Neural progenitor cell (in vitro differentiated cells): ENCODE measurements at regions not wholly inside any gene's neighbourhood (a gene's known extent, or its start where the extent isn't known, plus 50 kb on each side); places are given as distances from the start of the nearest gene placed in this dataset.
A peak's percentile ranks its signal among the peaks of the same experiment; 100 is the strongest.
"Not testable (repeated sequence)": the region's sequence is repeated elsewhere in the genome, so short reads cannot be mapped to it uniquely, and the experiment has no call there.

Experiments used
- DNase-seq: peaks from one replicate; pipeline ENCODE4 v3.0.0-alpha.2; 2016; ENCODE audit warnings: low spot score
- H2AFZ ChIP-seq: fragments of 200-600 bp; sonication (generic); replicated peaks from 2 replicates; pipeline ENCODE4 v1.6.1; 2016; ENCODE audit warnings: antibody characterized with exemption
- H3F3A ChIP-seq: fragments of 200-600 bp; sonication (generic); 2 replicates; pipeline ENCODE4 v1.6.1; 2016; ENCODE audit warnings: antibody characterized with exemption, low read depth
- H3K27ac ChIP-seq: fragments of 200-600 bp; sonication (generic); 2 replicates; pipeline ENCODE4 v1.5.1; 2016; ENCODE audit warnings: mild to moderate bottlenecking
- H3K27me3 ChIP-seq: fragments of 200-600 bp; sonication (generic); 2 replicates; pipeline ENCODE4 v1.6.1; 2016; ENCODE audit warnings: mild to moderate bottlenecking, moderate library complexity
- H3K36me3 ChIP-seq: fragments of 200-600 bp; sonication (generic); 2 replicates; pipeline ENCODE4 v1.5.1; 2016
- H3K4me1 ChIP-seq: fragments of 200-600 bp; sonication (generic); 2 replicates; pipeline ENCODE4 v1.6.1; 2016; ENCODE audit warnings: mixed run types
- H3K4me2 ChIP-seq: fragments of 200-600 bp; sonication (generic); 2 replicates; pipeline ENCODE4 v1.6.1; 2016
- H3K4me3 ChIP-seq: fragments of 200-600 bp; sonication (generic); 2 replicates; pipeline ENCODE4 v1.5.1; 2016
- H3K79me2 ChIP-seq: fragments of 200-600 bp; sonication (generic); 2 replicates; pipeline ENCODE4 v1.6.1; 2016; ENCODE audit warnings: low read depth
- H3K9ac ChIP-seq: fragments of 200-600 bp; sonication (generic); 2 replicates; pipeline ENCODE4 v1.6.1; 2016
- H3K9me3 ChIP-seq: fragments of 200-600 bp; sonication (generic); 2 replicates; pipeline ENCODE4 v1.5.1; 2016; ENCODE audit warnings: low read depth
- H4K20me1 ChIP-seq: fragments of 200-600 bp; sonication (generic); 2 replicates; pipeline ENCODE4 v1.6.1; 2016; ENCODE audit warnings: low read depth
- H3K27ac Mint-ChIP-seq: 3 replicates; pipeline ENCODE4 v1.8.0; 2021; ENCODE audit warnings: mixed read lengths
- H3K27me3 Mint-ChIP-seq: 2 replicates; pipeline ENCODE4 v1.8.0; 2022; ENCODE audit warnings: low read depth, mild to moderate bottlenecking, inconsistent platforms, moderate library complexity, mixed read lengths; ENCODE audit not compliant: insufficient read depth
- H3K36me3 Mint-ChIP-seq: 3 replicates; pipeline ENCODE4 v1.8.0; 2021; ENCODE audit warnings: mixed read lengths
- H3K4me1 Mint-ChIP-seq: 3 replicates; pipeline ENCODE4 v1.8.0; 2021; ENCODE audit warnings: mixed read lengths
- H3K4me3 Mint-ChIP-seq: 3 replicates; pipeline ENCODE4 v1.8.0; 2021; ENCODE audit warnings: mild to moderate bottlenecking, moderate library complexity, mixed read lengths
- H3K9me3 Mint-ChIP-seq: 3 replicates; pipeline ENCODE4 v1.8.0; 2020; ENCODE audit warnings: mixed read lengths
- EZH2 ChIP-seq: fragments of 200-600 bp; sonication (generic); IDR thresholded peaks from 2 replicates; pipeline ENCODE4 v1.6.1; 2017; ENCODE audit warnings: antibody characterized with exemption, mild to moderate bottlenecking, moderate library complexity
- EZH2phosphoT487 ChIP-seq: fragments of 200-600 bp; sonication (generic); IDR thresholded peaks from 2 replicates; pipeline ENCODE4 v1.6.1; 2017; ENCODE audit warnings: antibody characterized with exemption
- TF ChIP-seq, protein P1 (sequence below): fragments of 200-600 bp; sonication (generic); IDR thresholded peaks from 2 replicates; pipeline ENCODE4 v1.5.1; 2017; ENCODE audit warnings: antibody characterized with exemption, mild to moderate bottlenecking

DNA sequence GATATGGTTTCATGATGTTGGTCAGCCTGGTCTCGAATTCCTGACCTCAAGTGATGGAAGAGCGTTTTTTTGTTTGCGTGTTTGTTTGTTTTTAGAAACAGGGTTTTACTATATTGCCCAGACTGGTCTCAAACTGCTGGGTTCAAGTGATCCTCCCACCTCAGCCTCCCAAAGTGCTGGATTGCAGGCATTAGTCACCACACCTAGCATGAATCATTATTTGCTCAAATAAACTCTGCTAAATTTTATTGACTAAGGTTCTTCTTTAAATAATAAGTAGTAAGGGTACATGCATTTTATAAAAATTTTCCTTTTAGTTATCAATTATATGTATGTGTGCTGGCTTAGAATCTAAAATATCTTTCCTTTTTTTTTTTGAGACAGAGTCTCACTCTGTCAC, 52.9 kb downstream of the ZBTB9 start:
- no peak for TF ChIP-seq EZH2
- Histone ChIP-seq H3K79me2 (no peaks in the 10 kb centered on the region), H3K9me3 (no peaks in the 10 kb centered on the region), H3K4me1 (no peaks in the 10 kb centered on the region), H3F3A (no peaks in the 10 kb centered on the region), H2AFZ (no peak overlapping the region), H3K36me3 (no peaks in the 10 kb centered on the region), H3K27ac (no peak overlapping the region), H3K4me2 (no peak overlapping the region), H3K4me3 (no peak overlapping the region), H3K9ac (no peak overlapping the region), H3K27me3 (no peaks in the 10 kb centered on the region), H4K20me1 (no peaks in the 10 kb centered on the region)
- Mint-ChIP-seq H3K27ac (no peak overlapping the region), H3K36me3 (no peaks in the 10 kb centered on the region), H3K9me3 (peaks cover 5% of the 10 kb centered on the region), H3K4me3 (no peak overlapping the region), H3K4me1 (peaks cover 14% of the 10 kb centered on the region), H3K27me3 (peaks cover 4% of the 10 kb centered on the region)
- no peak for DNase-seq

DNA sequence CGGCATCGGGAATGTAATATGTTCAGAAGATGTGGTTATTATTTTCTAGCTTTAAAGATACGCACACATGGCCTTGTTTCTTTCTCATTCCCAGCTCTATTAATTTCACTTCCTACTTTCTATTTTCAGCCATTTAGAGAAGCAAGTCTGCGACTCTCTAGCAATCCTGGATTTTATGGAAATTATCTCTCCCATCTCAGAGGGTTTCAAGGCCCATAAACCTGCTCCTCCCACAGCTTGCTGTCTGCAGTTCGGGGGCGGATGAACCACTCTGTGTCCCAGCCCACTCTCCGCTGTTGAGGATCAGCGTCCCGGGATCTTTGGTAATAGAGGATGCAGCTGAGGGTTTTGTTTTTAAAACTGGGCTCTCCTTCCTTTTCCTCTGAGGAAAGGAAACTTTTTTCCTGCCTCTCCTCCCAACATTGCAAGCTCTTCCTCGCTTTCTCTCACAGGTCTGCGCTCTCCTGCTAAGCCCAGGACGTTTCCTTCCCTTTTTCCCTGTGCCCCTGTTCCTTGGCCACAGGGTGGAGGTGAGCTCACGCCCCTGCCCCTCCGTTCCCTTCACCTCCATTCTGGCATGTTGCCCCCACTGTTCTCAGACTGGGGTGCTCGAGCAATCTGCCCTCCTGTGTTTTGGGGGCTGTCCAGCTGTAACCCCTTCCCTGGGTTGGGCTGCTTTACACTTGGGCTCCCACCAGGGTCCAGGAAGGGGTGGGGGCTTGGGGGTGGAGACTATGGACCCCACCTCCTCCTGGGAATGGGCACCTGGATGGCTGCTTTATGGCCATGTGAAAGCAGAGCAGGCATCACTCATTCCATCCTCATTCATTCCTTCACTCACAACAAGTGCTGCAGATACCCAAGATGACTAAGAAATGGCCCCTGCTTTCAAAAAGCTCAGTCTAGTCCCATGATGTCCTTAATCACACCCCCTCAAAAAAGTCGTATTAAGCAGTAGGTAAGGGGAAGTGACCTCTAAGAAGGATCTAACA, 54.9 kb downstream of the ZBTB9 start:
- Histone ChIP-seq H3F3A (no peaks in the 10 kb centered on the region), H4K20me1 (no peaks in the 10 kb centered on the region), H3K36me3 (no peaks in the 10 kb centered on the region), H3K27ac (no peak overlapping the region), H3K79me2 (no peaks in the 10 kb centered on the region), H3K4me1 (no peaks in the 10 kb centered on the region), H3K4me2 (no peak overlapping the region), H2AFZ (peak overlapping the region; percentile 98), H3K4me3 (no peak overlapping the region), H3K27me3 (no peaks in the 10 kb centered on the region), H3K9ac (no peak overlapping the region), H3K9me3 (no peaks in the 10 kb centered on the region)
- no peak overlapping the region for H3K4me3 Mint-ChIP-seq
- H3K4me1 Mint-ChIP-seq = peaks cover 14% of the 10 kb centered on the region
- DNase-seq = no peak
- H3K9me3 Mint-ChIP-seq = peaks cover 4% of the 10 kb centered on the region
- peaks cover 8% of the 10 kb centered on the region for H3K27me3 Mint-ChIP-seq
- TF ChIP-seq, protein P1, sequence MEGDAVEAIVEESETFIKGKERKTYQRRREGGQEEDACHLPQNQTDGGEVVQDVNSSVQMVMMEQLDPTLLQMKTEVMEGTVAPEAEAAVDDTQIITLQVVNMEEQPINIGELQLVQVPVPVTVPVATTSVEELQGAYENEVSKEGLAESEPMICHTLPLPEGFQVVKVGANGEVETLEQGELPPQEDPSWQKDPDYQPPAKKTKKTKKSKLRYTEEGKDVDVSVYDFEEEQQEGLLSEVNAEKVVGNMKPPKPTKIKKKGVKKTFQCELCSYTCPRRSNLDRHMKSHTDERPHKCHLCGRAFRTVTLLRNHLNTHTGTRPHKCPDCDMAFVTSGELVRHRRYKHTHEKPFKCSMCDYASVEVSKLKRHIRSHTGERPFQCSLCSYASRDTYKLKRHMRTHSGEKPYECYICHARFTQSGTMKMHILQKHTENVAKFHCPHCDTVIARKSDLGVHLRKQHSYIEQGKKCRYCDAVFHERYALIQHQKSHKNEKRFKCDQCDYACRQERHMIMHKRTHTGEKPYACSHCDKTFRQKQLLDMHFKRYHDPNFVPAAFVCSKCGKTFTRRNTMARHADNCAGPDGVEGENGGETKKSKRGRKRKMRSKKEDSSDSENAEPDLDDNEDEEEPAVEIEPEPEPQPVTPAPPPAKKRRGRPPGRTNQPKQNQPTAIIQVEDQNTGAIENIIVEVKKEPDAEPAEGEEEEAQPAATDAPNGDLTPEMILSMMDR = no peak
- no peak for TF ChIP-seq EZH2
- no peak overlapping the region for H3K27ac Mint-ChIP-seq
- no peaks in the 10 kb centered on the region for H3K36me3 Mint-ChIP-seq

DNA sequence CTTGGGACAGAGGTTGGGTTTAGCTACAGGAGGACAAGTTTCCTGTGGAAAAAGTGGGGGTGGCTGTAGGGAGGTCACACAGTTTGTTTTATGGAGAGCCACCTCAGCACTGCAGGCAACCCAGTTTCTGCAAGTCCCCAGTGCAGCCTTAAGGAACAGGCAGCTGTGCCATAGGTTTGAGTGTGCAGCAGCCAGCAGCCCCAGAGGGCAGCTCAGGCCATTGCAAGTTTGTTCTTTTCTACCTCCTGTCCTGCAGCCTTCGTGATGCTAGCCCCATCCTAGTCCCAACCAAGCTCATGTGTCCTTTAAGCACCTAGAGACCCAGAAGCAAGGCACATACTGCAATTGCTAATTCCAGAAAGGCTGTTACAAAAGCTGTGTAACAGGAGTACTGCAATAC, 58.8 kb downstream of the ZBTB9 start:
- H3K4me1 ChIP-seq = no peaks in the 10 kb centered on the region
- no peaks in the 10 kb centered on the region for H3F3A ChIP-seq
- H3K27ac ChIP-seq = no peak overlapping the region
- H3K4me2 ChIP-seq = no peak overlapping the region
- Mint-ChIP-seq H3K9me3 (no peaks in the 10 kb centered on the region), H3K4me3 (no peak overlapping the region), H3K27me3 (peaks cover 11% of the 10 kb centered on the region), H3K27ac (no peak overlapping the region), H3K4me1 (peaks cover 7% of the 10 kb centered on the region), H3K36me3 (no peaks in the 10 kb centered on the region)
- no peaks in the 10 kb centered on the region for H3K36me3 ChIP-seq
- H3K4me3 ChIP-seq = no peak overlapping the region
- no peak overlapping the region for H2AFZ ChIP-seq
- no peaks in the 10 kb centered on the region for H4K20me1 ChIP-seq
- H3K27me3 ChIP-seq = no peaks in the 10 kb centered on the region
- no peaks in the 10 kb centered on the region for H3K79me2 ChIP-seq
- TF ChIP-seq EZH2phosphoT487 (no peak), EZH2 (no peak)
- TF ChIP-seq, protein P1 = no peak
- no peaks in the 10 kb centered on the region for H3K9me3 ChIP-seq
- peak; percentile 28 for DNase-seq
- H3K9ac ChIP-seq = no peak overlapping the region

DNA sequence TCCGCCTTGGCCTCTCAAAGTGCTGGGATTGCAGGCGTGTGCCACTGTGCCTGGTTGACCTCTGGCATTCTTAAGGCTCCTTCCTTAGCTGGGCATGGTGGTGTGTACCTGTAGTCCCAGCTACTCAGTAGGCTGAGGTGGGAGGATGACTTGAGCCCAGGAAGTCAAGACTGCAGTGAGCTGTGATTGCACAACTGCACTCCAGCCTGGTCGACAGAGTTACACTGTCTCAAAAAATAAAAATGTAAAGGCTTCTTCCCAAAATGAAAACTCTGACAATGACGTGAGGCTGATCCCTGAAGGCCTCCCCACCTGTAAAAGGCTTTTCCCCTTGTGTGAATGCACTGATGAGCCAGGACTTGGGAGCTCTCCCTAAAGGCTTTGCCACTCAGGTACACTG, 62.4 kb downstream of the ZBTB9 start:
- Histone ChIP-seq H3K79me2 (no peaks in the 10 kb centered on the region), H3K4me1 (no peaks in the 10 kb centered on the region), H3K27ac (no peak overlapping the region), H3K9me3 (no peaks in the 10 kb centered on the region), H3K4me3 (no peak overlapping the region), H3K4me2 (no peak overlapping the region), H2AFZ (no peak overlapping the region), H4K20me1 (no peaks in the 10 kb centered on the region), H3K27me3 (no peaks in the 10 kb centered on the region), H3K36me3 (no peaks in the 10 kb centered on the region), H3K9ac (no peak overlapping the region), H3F3A (no peaks in the 10 kb centered on the region)
- H3K9me3 Mint-ChIP-seq = no peaks in the 10 kb centered on the region
- H3K27ac Mint-ChIP-seq = peak overlapping the region; percentile 67
- no peaks in the 10 kb centered on the region for H3K36me3 Mint-ChIP-seq
- H3K27me3 Mint-ChIP-seq = peaks cover 12% of the 10 kb centered on the region
- no peak for DNase-seq
- H3K4me1 Mint-ChIP-seq = no peaks in the 10 kb centered on the region
- H3K4me3 Mint-ChIP-seq = no peak overlapping the region
- TF ChIP-seq EZH2 = no peak
- TF ChIP-seq EZH2phosphoT487 = no peak
- TF ChIP-seq, protein P1 = no peak

DNA sequence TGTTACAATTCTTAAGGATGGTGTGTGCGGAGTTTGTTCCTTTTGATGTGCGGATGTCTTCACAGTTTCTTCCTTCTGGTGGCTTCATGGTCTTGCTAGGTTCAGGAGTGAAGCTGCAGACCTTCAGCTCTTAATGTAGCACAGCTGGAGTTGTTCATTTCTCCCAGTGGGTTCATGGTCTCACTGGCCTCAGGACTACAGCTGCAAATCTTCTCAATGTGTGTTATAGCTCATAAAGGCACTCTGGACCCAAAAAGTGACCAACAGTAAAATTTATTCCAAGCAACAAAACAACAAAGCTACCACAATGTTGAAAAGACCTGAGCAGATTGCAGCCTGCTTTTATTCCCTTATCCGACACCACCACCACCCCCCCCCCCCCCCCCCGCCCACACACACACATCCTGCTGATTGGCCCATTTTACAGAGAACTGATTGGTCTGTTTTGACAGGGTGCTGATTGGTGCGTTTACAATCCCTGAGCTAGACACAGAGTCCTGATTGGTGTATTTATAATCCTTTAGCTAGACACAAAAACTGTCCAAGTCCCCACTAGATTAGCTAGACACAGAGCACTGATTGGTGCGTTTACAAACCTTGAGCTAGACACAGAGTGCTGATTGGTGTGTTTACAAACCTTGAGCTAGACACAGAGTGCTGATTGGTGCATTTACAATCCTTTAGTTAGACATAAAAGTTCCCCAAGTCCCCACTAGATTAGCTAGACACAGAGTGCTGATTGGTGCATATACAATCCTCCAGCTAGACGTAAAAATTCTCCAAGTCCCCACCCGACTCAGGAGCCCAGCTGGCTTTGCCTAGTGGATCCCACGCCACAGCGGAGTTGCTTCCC, 59.2 kb downstream of the BAK1 start:
- not testable (repeated sequence) for DNase-seq, H2AFZ ChIP-seq, H3K36me3 ChIP-seq, H3K4me1 ChIP-seq, H4K20me1 ChIP-seq, H3K4me3 Mint-ChIP-seq, H3K36me3 Mint-ChIP-seq, H3K27ac ChIP-seq, H3F3A ChIP-seq, H3K79me2 ChIP-seq, H3K9me3 ChIP-seq, H3K4me1 Mint-ChIP-seq, H3K9ac ChIP-seq, H3K27me3 ChIP-seq, H3K4me3 ChIP-seq, H3K4me2 ChIP-seq, H3K27me3 Mint-ChIP-seq, H3K9me3 Mint-ChIP-seq
- H3K27ac Mint-ChIP-seq = peak overlapping the region; percentile 50
